DND-41 (cell line): ENCODE measurements at regions not wholly inside any gene's neighbourhood (a gene's known extent, or its start where the extent isn't known, plus 50 kb on each side); places are given as distances from the start of the nearest gene placed in this dataset.

Experiments
- CTCF ChIP-seq: IDR thresholded peaks from 2 replicates; pipeline ENCODE4 v1.5.1; 2012; ENCODE audit warnings: borderline replicate concordance, low read length, moderate library complexity, mild to moderate bottlenecking; ENCODE audit not compliant: poor library complexity, severe bottlenecking; ENCODE audit errors: extremely low read depth
- EZH2 ChIP-seq: IDR thresholded peaks from 3 replicates; pipeline ENCODE4 v1.6.1; 2012; ENCODE audit warnings: borderline replicate concordance, low read depth, mild to moderate bottlenecking, moderate library complexity, low read length, inconsistent platforms; ENCODE audit not compliant: severe bottlenecking

- TF ChIP-seq CTCF (no peak), EZH2 (no peak)
Measured at GRCh38 chr1:173303984-173304383, 96.9 kb upstream of the TNFSF4 start.
